HEK293T (cell line): ENCODE measurements at regions not wholly inside any gene's neighbourhood (a gene's known extent, or its start where the extent isn't known, plus 50 kb on each side); places are given as distances from the start of the nearest gene placed in this dataset.

ENCODE experiments used
- ARNT ChIP-seq: fragments of 450-650 bp; IDR thresholded peaks from 2 replicates; pipeline ENCODE4 v1.6.1; 2017; ENCODE audit warnings: mild to moderate bottlenecking
- ELF4 ChIP-seq: fragments of 450-650 bp; IDR thresholded peaks from 2 replicates; pipeline ENCODE4 v1.6.1; 2017; ENCODE audit warnings: antibody characterized with exemption
- FOXK2 ChIP-seq: fragments of 450-650 bp; IDR thresholded peaks from 2 replicates; pipeline ENCODE4 v1.6.1; 2016; ENCODE audit warnings: mild to moderate bottlenecking
- NFRKB ChIP-seq: fragments of 450-650 bp; IDR thresholded peaks from 2 replicates; pipeline ENCODE4 v1.6.1; 2016; ENCODE audit warnings: mild to moderate bottlenecking, moderate library complexity
- SP1 ChIP-seq: fragments of 450-650 bp; IDR thresholded peaks from 2 replicates; pipeline ENCODE4 v1.6.1; 2017
- SUZ12 ChIP-seq: fragments of 450-650 bp; IDR thresholded peaks from 2 replicates; pipeline ENCODE4 v1.6.1; 2016; ENCODE audit warnings: mild to moderate bottlenecking

DNA sequence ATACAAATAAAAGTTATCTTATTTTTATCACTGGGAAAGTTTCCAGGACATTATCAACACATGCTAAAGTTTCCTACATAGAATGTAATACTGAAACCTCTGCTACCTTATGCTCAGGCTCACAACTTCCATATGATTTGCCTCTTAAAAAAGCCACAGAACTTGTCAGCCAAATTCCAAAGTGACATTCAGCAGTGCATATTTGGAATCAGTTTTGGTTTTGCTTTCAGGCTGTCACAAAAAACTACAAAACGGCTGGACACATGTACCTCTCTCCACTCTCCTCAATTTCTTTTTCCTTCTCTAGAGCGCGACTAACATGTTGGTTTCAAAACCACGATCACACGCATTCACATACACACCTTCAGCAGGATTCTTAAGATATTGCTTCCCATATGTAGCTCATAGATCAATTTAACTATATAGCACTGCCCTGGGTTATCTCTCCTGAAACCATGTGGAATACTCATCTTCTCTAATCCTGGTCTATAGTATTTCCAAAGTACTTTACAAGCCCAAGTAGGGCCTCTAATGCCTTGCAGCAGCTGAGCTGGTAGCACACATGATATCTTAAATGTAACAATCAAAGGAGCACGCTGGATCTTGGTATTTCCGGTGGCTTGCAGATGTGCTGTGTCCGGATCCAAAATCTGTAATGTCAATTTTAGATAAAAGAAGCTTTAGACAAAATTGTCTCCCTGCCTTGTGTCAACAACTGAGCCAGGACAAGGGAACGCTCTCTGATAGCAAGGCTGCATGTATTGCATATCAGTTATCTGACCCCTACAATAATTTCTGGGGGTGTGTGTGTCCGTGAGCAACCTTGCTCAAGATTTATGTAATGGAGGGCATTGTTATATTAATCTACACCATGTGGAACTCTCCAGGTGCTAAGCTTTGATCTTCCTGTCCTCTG lies 203.2 kb downstream of the DMRT2 start:
- TF ChIP-seq NFRKB (no peak), SP1 (no peak), SUZ12 (no peak), ARNT (no peak), ELF4 (no peak), FOXK2 (no peak)
